GM12878 (cell line): ENCODE measurements at regions not wholly inside any gene's neighbourhood (a gene's known extent, or its start where the extent isn't known, plus 50 kb on each side); places are given as distances from the start of the nearest gene placed in this dataset.

Experiments used
- ATAC-seq: fragments of 200-7000 bp; cut with Tn5 transposase; 3 replicates; pipeline ENCODE4 v1.9.1; 2020; ENCODE audit warnings: mild to moderate bottlenecking, moderate library complexity
- BruUV-seq: library from RNA; stranded (reverse); fragments of 400-500 nt; replicated peaks from 2 replicates; lab custom pipeline; 2021; lab: Mats Ljungman, UMichigan
- CTCF ChIA-PET: fragments of 300-600 bp; sonication (Branson Sonifier 250); formaldehyde crosslinking; extraction: SDS; loops from one replicate; lab custom pipeline; 2021; ENCODE audit warnings: inconsistent platforms; lab: Yijun Ruan, JAX
- POLR2A ChIA-PET: fragments of 350-600 bp; formaldehyde crosslinking; extraction: SDS; loops from one replicate; lab custom pipeline; 2021; ENCODE audit warnings: inconsistent platforms; lab: Charles Lee
- RAD21 ChIA-PET: fragments of 300-600 bp; sonication (Branson Sonifier 250); formaldehyde crosslinking; loops from one replicate; lab custom pipeline; 2023; ENCODE audit warnings: antibody characterized with exemption; ENCODE audit not compliant: unreplicated experiment; lab: Charles Lee
- SMC1A ChIA-PET: fragments of 300-600 bp; sonication (Branson Sonifier 250); formaldehyde crosslinking; loops from one replicate; lab custom pipeline; 2023; ENCODE audit not compliant: unreplicated experiment, uncharacterized antibody; lab: Charles Lee
- DNase-seq: peaks from one replicate; pipeline ENCODE4 v3.0.0-alpha.2; 2011; ENCODE audit warnings: low read depth, low spot score
- FAIRE-seq: peaks from 3 replicates; lab custom pipeline; 2011; peaks lifted over from hg19 to GRCh38; lab: Jason Lieb, UNC
- H2AFZ ChIP-seq: 2 replicates; pipeline ENCODE4 v1.6.0; 2011; ENCODE audit warnings: low read depth, low read length, control low read depth; ENCODE audit not compliant: control insufficient read depth
- H3K27ac ChIP-seq: 2 replicates; pipeline ENCODE4 v1.5.1; 2011; ENCODE audit warnings: control low read depth; ENCODE audit not compliant: control insufficient read depth, insufficient read depth
- H3K27me3 ChIP-seq, 2 experiments: replicated peaks in 1 of 2; 2 replicates each; pipeline versions ENCODE4 v1.6.0 to v1.6.1; 2011; ENCODE audit warnings: low read length in 1 of 2; ENCODE audit not compliant: control insufficient read depth in 2 of 2, insufficient read depth in 2 of 2
- H3K36me3 ChIP-seq, 2 experiments: 2 replicates each; pipeline ENCODE4 v1.5.1; 2011; ENCODE audit warnings: low read length in 1 of 2; ENCODE audit not compliant: control insufficient read depth in 2 of 2, insufficient read depth in 2 of 2
- H3K4me1 ChIP-seq: 2 replicates; pipeline ENCODE4 v1.6.1; 2011; ENCODE audit warnings: mild to moderate bottlenecking, low read length, moderate library complexity, mixed read lengths; ENCODE audit not compliant: control insufficient read depth, insufficient read depth
- H3K4me2 ChIP-seq: 2 replicates; pipeline ENCODE4 v1.6.0; 2011; ENCODE audit warnings: control low read depth; ENCODE audit not compliant: control insufficient read depth, insufficient read depth
- H3K4me3 ChIP-seq: fragments of 200-600 bp; sonication (generic); 2 replicates; pipeline ENCODE4 v1.5.1; 2016
- H3K79me2 ChIP-seq: 2 replicates; pipeline ENCODE4 v1.6.0; 2011; ENCODE audit warnings: low read length; ENCODE audit not compliant: control insufficient read depth, insufficient read depth
- H3K9ac ChIP-seq: 2 replicates; pipeline ENCODE4 v1.8.0; 2011; ENCODE audit warnings: low read length, control low read depth, mixed read lengths; ENCODE audit not compliant: control insufficient read depth, insufficient read depth
- H3K9me3 ChIP-seq: replicated peaks from 3 replicates; pipeline ENCODE4 v1.5.1; 2011; ENCODE audit warnings: mild to moderate bottlenecking, low read length; ENCODE audit not compliant: control insufficient read depth, insufficient read depth
- H4K20me1 ChIP-seq: 2 replicates; pipeline ENCODE4 v1.6.0; 2011; ENCODE audit not compliant: control insufficient read depth, insufficient read depth
- BMI1 ChIP-seq: fragments of 450-650 bp; IDR thresholded peaks from 2 replicates; pipeline ENCODE4 v1.6.1; 2016; ENCODE audit warnings: mild to moderate bottlenecking, moderate library complexity, borderline replicate concordance
- CBFB ChIP-seq: IDR thresholded peaks from 2 replicates; pipeline ENCODE4 v1.6.1; 2016; ENCODE audit warnings: antibody characterized with exemption, low read depth
- CBX3 ChIP-seq: fragments of 200-600 bp; sonication (generic); IDR thresholded peaks from 2 replicates; pipeline ENCODE4 v1.6.1; 2016; ENCODE audit warnings: low read depth, borderline replicate concordance
- HDAC2 ChIP-seq: fragments of 200-600 bp; sonication (generic); IDR thresholded peaks from 2 replicates; pipeline ENCODE4 v1.6.1; 2017
- IRF5 ChIP-seq: fragments of 450-650 bp; IDR thresholded peaks from 2 replicates; pipeline ENCODE4 v1.6.1; 2017; ENCODE audit warnings: borderline replicate concordance
- NFYA ChIP-seq: IDR thresholded peaks from 2 replicates; pipeline ENCODE4 v1.6.1; 2011; ENCODE audit warnings: low read depth, mild to moderate bottlenecking, low read length, improper control_type of control experiment, borderline replicate concordance
- NR2C1 ChIP-seq: fragments of 450-650 bp; IDR thresholded peaks from 2 replicates; pipeline ENCODE4 v1.6.1; 2017; ENCODE audit warnings: antibody characterized with exemption, mild to moderate bottlenecking, moderate library complexity
- NR2C2 ChIP-seq: IDR thresholded peaks from 2 replicates; pipeline ENCODE4 v1.6.1; 2011; ENCODE audit warnings: borderline replicate concordance, low read depth; ENCODE audit not compliant: control insufficient read depth, insufficient read length
- PML ChIP-seq: IDR thresholded peaks from 2 replicates; pipeline ENCODE4 v1.6.1; 2012; ENCODE audit warnings: low read length, inconsistent platforms
- SMAD1 ChIP-seq: fragments of 450-650 bp; IDR thresholded peaks from 2 replicates; pipeline ENCODE4 v1.6.1; 2018; ENCODE audit warnings: mild to moderate bottlenecking, low read depth; ENCODE audit not compliant: partially characterized antibody
- SMARCA5 ChIP-seq: fragments of 450-650 bp; IDR thresholded peaks from 2 replicates; pipeline ENCODE4 v1.6.1; 2017; ENCODE audit warnings: mild to moderate bottlenecking
- SREBF1 ChIP-seq: IDR thresholded peaks from 2 replicates; pipeline ENCODE4 v1.6.1; 2012; ENCODE audit warnings: mild to moderate bottlenecking, low read length
- SUPT20H ChIP-seq: IDR thresholded peaks from 2 replicates; pipeline ENCODE4 v1.6.1; 2011; ENCODE audit warnings: low read depth, mild to moderate bottlenecking, low read length, moderate library complexity, borderline replicate concordance; ENCODE audit not compliant: control insufficient read depth
- YBX1 ChIP-seq: fragments of 450-650 bp; IDR thresholded peaks from 2 replicates; pipeline ENCODE4 v1.6.1; 2016; ENCODE audit warnings: antibody characterized with exemption
- ZNF622 ChIP-seq: fragments of 450-650 bp; IDR thresholded peaks from 2 replicates; pipeline ENCODE4 v1.6.1; 2017; ENCODE audit warnings: mild to moderate bottlenecking, inconsistent platforms
- ZSCAN29 ChIP-seq: fragments of 450-650 bp; IDR thresholded peaks from 2 replicates; pipeline ENCODE4 v1.6.1; 2017; ENCODE audit warnings: mild to moderate bottlenecking, moderate library complexity
- ZZZ3 ChIP-seq: IDR thresholded peaks from 2 replicates; pipeline ENCODE4 v1.6.1; 2011; ENCODE audit warnings: low read depth; ENCODE audit not compliant: control insufficient read depth, insufficient read length
- WGBS: methylation state at CpG from one replicate; pipeline ENCODE4 v1.1.6; 2016; ENCODE audit warnings: low lambda C conversion rate; ENCODE audit not compliant: insufficient replicate concordance, insufficient coverage; ENCODE audit errors: missing lambda C conversion rate; 5-methylcytosine and 5-hydroxymethylcytosine counted together
- in situ Hi-C: fragments of 300-500 bp; cut with MboI; formaldehyde crosslinking; loops from 9 replicates; pipeline ENCODE4 v1.14.3; 2018; ENCODE audit warnings: mixed read lengths
- intact Hi-C: fragments of 100-400 bp; cut with micrococcal nuclease; formaldehyde crosslinking; loops from one replicate; pipeline ENCODE4 v1.14.2; 2022; ENCODE audit not compliant: unreplicated experiment

GRCh38 chr11:70573701-70574151 is 175.4 kb downstream of the CTTN start:
- Histone ChIP-seq H3K4me2 (no peak overlapping the region), H3K4me1 (no peaks in the 10 kb centered on the region)
- TF ChIP-seq IRF5 (no peak), YBX1 (no peak), SMAD1 (no peak), NR2C1 (no peak), CBFB (no peak), ZZZ3 (no peak), HDAC2 (no peak), CBX3 (no peak), NR2C2 (no peak), NFYA (no peak), BMI1 (no peak), SREBF1 (no peak), SUPT20H (no peak), ZSCAN29 (no peak), SMARCA5 (no peak), PML (no peak), ZNF622 (no peak)

More at GRCh38 chr11:70573701-70574151, 175.4 kb downstream of the CTTN start:
- ChIA-PET RAD21 (no interaction called here), SMC1A (no interaction called here), CTCF (no interaction called here), POLR2A (no interaction called here)
- in situ Hi-C loops (no loop called here), intact Hi-C loops (no loop called here)
- no peaks in the 10 kb centered on the region for H3K79me2 ChIP-seq
- H3K27me3 ChIP-seq: no peaks in the 10 kb centered on the region
- H4K20me1 ChIP-seq: no peaks in the 10 kb centered on the region
- no peak overlapping the region for H3K9ac ChIP-seq
- no peaks in the 10 kb centered on the region for H3K36me3 ChIP-seq
- H3K9me3 ChIP-seq: no peaks in the 10 kb centered on the region
- WGBS: 44% methylated on average over 13 of the region's 13 CpGs
- ATAC-seq (no peak), DNase-seq (no peak), FAIRE-seq (no peak)
- no peak overlapping the region for H3K4me3 ChIP-seq
- no peak overlapping the region for H2AFZ ChIP-seq
- no TSS peak for BruUV-seq
- H3K27ac ChIP-seq: no peak overlapping the region
